ENCODE measurements at regions not wholly inside any gene's neighbourhood (a gene's known extent, or its start where the extent isn't known, plus 50 kb on each side); places are given as distances from the start of the nearest gene placed in this dataset.

- H3F3A ChIP-seq (ENCODE audit: insufficient read depth, low read length, poor library complexity, severe bottlenecking): no peaks in the 10 kb centered on the region
- TF ChIP-seq TAF1 (IDR thresholded peaks at IDR 0.05; ENCODE audit: low read depth): no peak
- TF ChIP-seq CTCF (IDR thresholded peaks at IDR 0.05; ENCODE audit: poor library complexity, severe bottlenecking): no peak
- TF ChIP-seq SMC3 (conservative IDR thresholded peaks at IDR 0.05; ENCODE audit: poor library complexity): no peak
- TF ChIP-seq EP300 (conservative IDR thresholded peaks at IDR 0.05; ENCODE audit: poor library complexity, severe bottlenecking): no peak
- no peak for TF ChIP-seq EZH2 (IDR thresholded peaks at IDR 0.05; ENCODE audit: borderline replicate concordance, insufficient read depth, low read length, poor library complexity, severe bottlenecking)
- no peak for TF ChIP-seq RAD21 (conservative IDR thresholded peaks at IDR 0.05)
- TF ChIP-seq POLR2AphosphoS5 (IDR thresholded peaks at IDR 0.05): no peak
- TF ChIP-seq REST (IDR thresholded peaks at IDR 0.05; ENCODE audit: borderline replicate concordance): no peak
- no peak for TF ChIP-seq MXI1 (conservative IDR thresholded peaks at IDR 0.05; ENCODE audit: poor library complexity, severe bottlenecking)
- no peaks in the 10 kb centered on the region for H3K9me3 ChIP-seq (ENCODE audit: low read length)
- H3K27ac ChIP-seq (ENCODE audit: low read length): no peak overlapping the region
- no peaks in the 10 kb centered on the region for H3K9me2 ChIP-seq (ENCODE audit: insufficient read depth, low read length)
- no peaks in the 10 kb centered on the region for H3K36me3 ChIP-seq (ENCODE audit: insufficient read depth, low read length)
- no peaks in the 10 kb centered on the region for H4K20me1 ChIP-seq (ENCODE audit: insufficient read depth)
- H2AFZ ChIP-seq (ENCODE audit: low read depth, low read length): no peak overlapping the region
- no peaks in the 10 kb centered on the region for H3K27me3 ChIP-seq (ENCODE audit: insufficient read depth, low read depth, low read length)
- H3K79me2 ChIP-seq (replicated peaks; ENCODE audit: insufficient read depth, low read length): peaks cover 25% of the 10 kb centered on the region
- H3K4me3 ChIP-seq (ENCODE audit: low read length): no peak overlapping the region
- no peak overlapping the region for H3K4me2 ChIP-seq (ENCODE audit: low read length)
- H3K9ac ChIP-seq (ENCODE audit: low read length): no peak overlapping the region
Measured at GRCh38 chr13:73974051-73974450, 160.2 kb downstream of the KLF12 start.

- Histone ChIP-seq H2AFZ (ENCODE audit: low read depth, low read length) (no peak overlapping the region), H3K9me2 (ENCODE audit: insufficient read depth, low read length) (no peaks in the 10 kb centered on the region), H3K9ac (ENCODE audit: low read length) (no peak overlapping the region), H3K27me3 (ENCODE audit: insufficient read depth, low read depth, low read length) (no peaks in the 10 kb centered on the region), H3K4me3 (ENCODE audit: low read length) (no peak overlapping the region), H3K36me3 (ENCODE audit: insufficient read depth, low read length) (no peaks in the 10 kb centered on the region), H3K27ac (ENCODE audit: low read length) (no peak overlapping the region), H3K4me2 (ENCODE audit: low read length) (no peak overlapping the region), H3K9me3 (ENCODE audit: low read length) (no peaks in the 10 kb centered on the region), H3F3A (ENCODE audit: insufficient read depth, low read length, poor library complexity, severe bottlenecking) (no peaks in the 10 kb centered on the region), H4K20me1 (ENCODE audit: insufficient read depth) (no peaks in the 10 kb centered on the region), H3K79me2 (replicated peaks; ENCODE audit: insufficient read depth, low read length) (peaks cover 18% of the 10 kb centered on the region)
- TF ChIP-seq TAF1 (IDR thresholded peaks at IDR 0.05; ENCODE audit: low read depth): no peak
- TF ChIP-seq RAD21 (conservative IDR thresholded peaks at IDR 0.05): no peak
- TF ChIP-seq POLR2AphosphoS5 (IDR thresholded peaks at IDR 0.05): no peak
- no peak for TF ChIP-seq SMC3 (conservative IDR thresholded peaks at IDR 0.05; ENCODE audit: poor library complexity)
- TF ChIP-seq EP300 (conservative IDR thresholded peaks at IDR 0.05; ENCODE audit: poor library complexity, severe bottlenecking): no peak
- no peak for TF ChIP-seq CTCF (IDR thresholded peaks at IDR 0.05; ENCODE audit: poor library complexity, severe bottlenecking)
- TF ChIP-seq MXI1 (conservative IDR thresholded peaks at IDR 0.05; ENCODE audit: poor library complexity, severe bottlenecking): no peak
Measured at GRCh38 chr13:73973156-73973555, 161.0 kb downstream of the KLF12 start.

Data from neural cell (in vitro differentiated cells).